HG03064 (cell line): ENCODE measurements at regions not wholly inside any gene's neighbourhood (a gene's known extent, or its start where the extent isn't known, plus 50 kb on each side); places are given as distances from the start of the nearest gene placed in this dataset.
"Not testable (repeated sequence)": the region's sequence is repeated elsewhere in the genome, so short reads cannot be mapped to it uniquely, and the experiment has no call there.

Experiments used
- ATAC-seq: cut with Tn5 transposase; IDR thresholded peaks from one replicate; pipeline ENCODE4 v1.9.1; 2021; ENCODE audit warnings: low read depth; ENCODE audit not compliant: unreplicated experiment

DNA sequence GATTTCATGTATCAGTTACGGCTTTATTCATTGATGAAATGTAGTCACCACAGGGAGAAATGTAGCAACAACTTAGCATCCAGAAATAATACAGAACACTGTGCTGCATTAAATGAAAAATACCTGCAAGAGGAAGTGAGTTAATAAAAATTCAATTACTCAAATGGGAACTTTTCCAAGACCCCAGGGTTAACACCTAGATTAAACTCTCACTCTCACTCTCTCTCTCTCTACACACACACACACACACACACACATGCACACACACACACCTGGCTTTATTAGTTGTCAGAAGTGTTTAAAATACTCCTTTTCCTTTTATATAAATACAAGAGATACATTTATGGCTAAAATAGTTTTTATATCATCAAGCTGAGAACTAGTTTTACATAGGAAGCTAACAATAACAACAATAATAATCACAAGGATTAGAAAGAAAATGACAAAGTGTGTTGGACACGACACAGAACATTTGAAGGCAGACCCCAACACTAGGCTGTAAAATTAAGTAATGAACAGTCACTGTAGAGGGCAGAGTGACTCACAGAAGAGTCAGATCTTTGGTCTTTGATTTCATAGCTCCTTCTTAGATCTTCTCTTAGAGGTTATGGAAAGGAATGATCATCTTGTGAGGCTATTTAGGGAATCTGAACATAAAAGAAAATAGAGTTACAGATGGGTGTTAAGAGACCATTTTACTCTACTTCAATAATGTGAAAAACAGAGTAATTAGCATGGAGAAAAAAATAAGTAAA, 1266.0 kb upstream of the ADGRL2 start:
- no peak for ATAC-seq

DNA sequence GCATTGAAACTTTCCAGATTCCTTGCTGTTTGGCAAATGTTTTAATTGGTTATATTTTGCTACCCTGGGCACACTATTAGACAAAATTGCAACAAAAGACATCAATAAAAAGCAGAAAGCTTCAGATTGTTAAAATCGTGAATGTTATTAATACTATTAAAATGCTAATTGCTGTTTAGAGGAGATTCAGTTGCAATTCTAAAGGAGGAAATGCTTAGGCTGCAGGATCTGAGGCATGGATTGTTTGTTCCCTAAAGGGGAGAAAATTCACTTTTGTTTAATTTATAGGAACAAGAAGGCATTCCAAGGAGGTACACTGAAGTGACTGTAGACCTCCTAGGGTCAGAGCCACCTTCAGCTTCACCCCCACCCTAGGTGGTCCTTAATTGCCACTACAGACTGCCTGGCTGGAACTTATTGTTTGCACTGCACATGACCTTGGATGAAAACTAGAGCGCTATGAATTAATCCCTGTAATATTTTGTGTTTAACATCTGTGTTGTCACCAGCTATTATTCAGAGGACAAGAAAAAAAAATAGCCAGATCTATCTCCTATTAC, 1266.9 kb upstream of the ADGRL2 start:
- ATAC-seq = no peak

DNA sequence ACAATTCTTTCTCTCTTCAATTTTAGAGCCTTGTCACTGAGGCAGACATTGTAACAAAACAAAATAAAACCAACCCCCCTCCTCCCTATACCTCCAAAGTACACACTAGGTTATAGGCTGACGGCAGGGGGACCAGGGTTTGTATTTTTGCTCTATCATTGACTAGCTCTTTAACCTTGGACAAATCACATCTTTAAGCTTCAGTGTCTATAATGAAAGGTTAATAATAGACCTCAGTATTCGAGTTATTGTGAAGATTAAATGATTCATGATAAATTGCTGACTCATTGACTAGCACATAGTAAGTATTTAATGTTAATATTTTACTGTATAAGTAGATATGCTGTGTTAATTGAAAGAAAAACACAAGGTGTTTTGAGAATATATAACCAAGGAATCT, 1267.6 kb upstream of the ADGRL2 start:
- ATAC-seq = no peak

DNA sequence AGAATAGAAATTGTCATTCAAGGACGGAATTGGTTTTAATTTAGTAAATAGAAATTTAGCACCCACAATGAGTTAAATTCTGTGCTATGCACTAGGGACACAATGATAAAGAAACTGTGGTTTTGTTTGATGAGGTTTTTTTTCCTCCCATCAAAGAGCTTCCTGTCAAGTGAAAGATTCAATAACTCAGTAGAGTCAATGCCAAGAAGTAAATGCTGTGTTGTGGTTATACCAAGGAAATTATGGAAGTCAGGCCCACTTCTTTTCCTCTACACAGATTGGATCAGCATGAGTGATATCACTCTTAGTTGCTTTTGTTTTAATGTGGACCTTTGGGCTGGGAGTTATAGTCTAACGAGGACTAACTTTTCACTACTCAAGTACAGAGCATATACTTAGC, 1269.6 kb upstream of the ADGRL2 start:
- ATAC-seq = no peak

DNA sequence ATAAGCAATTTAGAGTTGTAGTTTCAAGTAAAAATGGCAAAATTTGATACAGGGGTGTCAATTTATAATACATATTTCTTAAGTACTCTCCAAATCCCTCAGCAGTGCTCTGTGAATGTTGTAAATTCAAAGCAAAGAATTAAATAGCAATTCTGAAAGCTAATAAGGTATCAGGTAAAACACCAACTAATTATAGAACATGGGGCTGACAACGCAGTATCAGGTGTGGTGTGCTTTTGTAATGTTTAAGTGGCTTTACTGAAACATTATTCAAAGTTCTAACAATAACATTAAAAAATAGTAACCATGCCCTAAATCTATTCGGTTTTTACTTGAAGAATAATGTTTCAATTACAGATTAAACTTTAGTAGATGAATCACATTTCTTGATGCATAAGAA, 1271.2 kb upstream of the ADGRL2 start:
- no peak for ATAC-seq

DNA sequence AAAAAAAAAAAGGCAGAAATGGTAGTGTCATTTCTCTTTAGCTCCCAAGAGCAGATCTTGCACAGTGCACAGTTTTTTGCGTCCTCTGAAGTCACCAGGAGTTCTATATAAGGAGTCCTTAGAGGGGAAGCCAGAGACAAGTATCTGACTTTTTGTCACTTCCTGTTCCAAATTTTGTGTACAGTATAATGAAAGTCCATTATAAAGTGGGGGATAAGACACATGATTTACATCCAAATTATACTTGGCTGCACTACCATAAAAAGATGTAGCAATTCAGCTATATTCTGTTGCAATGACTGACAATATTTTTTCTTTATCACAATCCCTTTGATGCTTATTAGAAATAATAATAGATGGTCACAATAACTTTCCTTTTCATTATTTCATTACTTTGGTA, 1276.9 kb upstream of the ADGRL2 start:
- no peak for ATAC-seq

DNA sequence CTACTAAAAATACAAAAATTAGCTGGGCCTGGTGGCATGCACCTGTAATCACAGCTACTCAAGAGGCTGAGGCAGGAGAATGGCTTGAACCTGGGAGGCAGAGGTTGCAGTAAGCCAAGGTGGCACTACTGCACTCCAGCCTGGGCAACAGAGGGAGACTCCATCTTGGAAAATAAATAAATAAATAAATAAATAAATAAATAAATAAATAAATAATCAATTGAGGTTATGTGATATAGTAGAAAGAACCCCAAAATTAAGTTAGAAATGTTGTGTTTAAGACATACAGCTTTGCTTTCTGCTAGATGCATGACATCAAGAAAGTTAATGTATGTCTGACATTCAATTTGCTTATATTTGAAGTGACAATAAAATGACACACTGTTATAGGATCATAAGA, 1277.7 kb upstream of the ADGRL2 start:
- ATAC-seq = not testable (repeated sequence)

DNA sequence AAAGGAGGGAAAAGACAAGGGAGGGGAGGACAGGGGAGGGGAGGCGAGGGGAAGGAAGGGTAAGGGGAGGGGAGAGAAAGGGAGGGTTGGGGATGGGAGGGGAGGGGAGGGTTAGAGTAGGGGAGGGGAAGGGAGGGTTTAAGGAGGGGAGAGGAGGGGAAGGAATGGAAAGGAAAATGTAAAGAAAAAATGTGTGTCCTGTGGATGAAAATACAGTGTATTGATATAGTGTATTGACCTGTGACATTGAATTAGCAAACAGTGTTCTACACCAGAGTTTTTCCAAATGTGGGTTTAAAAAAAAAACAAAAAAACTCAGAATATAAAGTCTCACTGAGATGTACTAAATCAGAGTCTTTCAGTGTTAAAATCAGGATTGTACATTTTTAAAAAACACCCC, 1279.8 kb upstream of the ADGRL2 start:
- ATAC-seq = no peak

DNA sequence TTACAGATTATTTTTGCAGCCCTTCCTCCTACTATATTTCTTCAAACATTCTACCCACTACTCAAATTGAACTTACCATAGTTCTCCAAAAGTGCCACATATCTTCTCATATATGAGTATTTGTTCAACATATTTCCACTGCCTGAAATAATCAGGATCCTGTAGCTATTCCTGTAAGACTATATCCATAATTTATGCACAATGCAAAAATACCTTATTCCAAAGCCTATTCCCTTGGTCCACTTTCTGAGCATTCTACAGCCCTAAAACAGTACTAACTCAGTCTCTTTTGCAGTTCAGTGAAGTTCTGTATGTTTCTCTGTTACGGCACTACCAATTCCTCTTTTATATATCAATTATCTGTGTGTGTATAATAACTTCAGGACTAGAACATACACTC, 1283.7 kb upstream of the ADGRL2 start:
- ATAC-seq = no peak

DNA sequence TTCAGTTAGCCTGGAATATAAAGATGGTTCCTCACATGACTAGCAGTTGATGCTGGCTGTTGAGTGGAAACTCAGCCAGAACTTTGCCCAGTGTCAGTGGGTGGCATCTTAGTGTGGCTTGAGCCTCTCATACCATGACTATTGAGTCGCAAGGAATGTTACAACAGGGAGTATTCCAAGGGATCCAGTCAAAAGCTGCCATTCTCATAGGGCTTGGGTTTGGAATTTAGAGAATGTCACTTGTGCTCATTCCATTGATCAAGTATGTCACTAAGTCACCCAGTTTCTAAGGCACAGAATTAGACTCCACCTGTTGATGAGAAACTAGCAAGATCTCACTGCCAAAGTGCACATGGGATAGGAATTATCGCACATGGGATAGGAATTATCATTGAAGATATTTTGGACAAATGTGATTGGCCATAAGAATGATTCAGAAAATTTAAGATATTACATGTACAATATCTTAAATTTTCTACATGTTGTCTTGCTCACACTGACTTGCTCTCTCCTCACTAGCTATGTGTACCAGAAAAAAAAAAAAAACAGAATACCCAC, 1290.7 kb upstream of the ADGRL2 start:
- no peak for ATAC-seq

DNA sequence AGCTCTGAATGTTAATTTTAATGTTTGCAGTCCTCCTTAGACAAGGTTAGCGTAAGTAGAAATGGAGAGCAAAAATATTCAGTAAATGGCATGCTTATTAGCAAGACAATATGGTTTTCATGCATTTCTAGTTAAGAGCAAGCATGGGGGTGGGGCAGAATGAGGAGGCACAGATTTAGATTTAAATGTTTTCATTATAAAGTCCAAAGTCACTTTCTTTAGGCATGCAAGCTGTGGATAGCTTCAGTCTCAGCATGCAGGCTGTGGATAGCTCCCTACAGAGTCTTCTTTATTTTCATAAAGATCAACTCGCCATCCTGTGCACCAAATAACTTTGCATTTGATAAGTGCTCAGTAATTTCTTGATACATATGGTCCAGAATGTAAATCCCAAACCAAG, 1294.5 kb upstream of the ADGRL2 start:
- no peak for ATAC-seq

DNA sequence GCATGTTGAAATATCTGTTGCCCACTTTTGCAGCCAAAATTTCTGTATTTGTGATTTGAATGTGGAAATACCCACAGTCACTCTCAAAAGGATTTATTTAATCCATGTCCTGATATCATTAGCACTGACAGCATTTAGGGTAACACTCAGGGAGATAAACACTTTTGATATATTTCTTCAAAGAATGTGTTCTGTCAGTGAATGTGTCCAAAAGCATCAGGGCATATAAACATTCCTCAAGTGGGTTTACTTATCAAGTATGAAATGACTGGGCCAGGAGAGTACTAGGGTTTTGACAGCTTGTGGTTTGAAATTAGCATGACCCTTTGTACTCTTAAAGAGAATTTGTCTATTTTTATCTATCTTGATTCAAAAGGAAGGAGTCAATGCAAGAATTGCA, 1302.1 kb upstream of the ADGRL2 start:
- ATAC-seq = no peak

DNA sequence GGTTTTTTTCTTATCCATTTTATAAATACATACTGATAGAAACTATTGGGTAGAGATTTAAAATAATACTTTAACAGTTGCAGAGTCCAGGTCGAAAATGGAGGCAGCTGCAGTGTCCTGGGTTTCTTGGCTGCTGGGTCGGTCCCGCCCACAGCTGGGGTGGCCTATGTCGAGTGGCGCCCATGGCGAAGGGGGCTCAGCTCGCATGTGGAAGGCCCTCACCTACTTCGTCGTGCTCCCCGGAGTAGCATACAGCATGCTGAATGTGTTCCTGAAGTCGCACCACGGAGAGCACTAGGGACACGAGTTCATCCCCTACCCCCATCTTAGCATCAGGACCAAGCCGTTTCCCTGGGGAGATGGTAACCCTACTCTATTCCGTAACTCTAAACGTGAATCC, 1304.9 kb upstream of the ADGRL2 start:
- no peak for ATAC-seq

DNA sequence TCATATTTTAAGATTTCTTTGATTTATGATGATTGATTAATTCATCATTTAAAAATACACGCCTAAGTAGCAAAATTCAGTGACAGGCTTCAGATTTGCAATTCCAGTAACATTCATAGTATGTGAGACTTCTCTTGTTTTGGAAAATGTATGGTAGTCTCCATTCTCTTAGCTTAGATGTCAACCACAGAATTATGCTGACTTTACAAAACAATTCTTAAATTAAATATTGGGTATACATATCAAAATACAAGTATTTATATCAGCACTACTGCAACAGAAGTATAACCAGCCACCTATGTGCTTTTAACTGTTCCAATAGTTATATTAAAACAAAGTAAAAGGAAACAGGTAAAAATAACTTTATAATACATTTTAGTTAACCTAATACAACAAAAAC, 1328.6 kb upstream of the ADGRL2 start:
- ATAC-seq = no peak

DNA sequence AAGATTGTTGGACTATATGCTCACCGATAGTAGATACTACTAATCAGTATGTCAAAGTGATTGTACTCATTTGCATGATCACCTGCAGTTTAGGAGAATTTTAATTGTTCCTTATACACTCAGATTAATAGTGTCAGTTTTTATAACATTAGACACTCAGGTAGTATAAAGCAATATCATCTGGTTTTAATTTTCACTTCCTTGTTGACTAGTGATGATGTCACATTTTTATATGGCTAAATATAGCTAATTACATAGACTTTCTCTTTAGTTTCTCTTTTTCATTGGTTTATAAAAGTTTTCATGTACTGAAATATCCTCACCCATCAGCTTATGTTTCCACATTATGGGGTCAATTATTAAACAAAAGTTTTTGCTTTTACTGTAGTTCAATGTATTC, 1332.4 kb upstream of the ADGRL2 start:
- ATAC-seq = no peak

DNA sequence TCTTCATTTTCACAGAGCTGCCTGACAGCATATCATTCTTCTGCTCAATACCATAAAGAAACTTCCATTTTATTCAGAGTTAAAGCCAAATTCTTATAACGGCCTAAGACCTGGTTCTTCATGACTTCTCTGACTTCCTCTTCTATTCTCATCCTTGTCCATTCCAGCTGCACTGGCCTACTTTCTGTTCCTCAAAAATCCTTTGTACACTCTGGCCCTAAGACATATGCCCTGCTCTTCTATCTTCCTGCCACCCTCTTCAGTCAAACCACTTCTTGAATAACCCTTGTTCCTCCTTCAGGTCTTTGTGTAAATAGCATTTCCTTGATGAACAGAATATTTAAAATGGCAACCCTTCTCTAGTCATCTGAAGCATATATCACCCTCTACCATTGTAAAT, 1338.7 kb upstream of the ADGRL2 start:
- no peak for ATAC-seq

DNA sequence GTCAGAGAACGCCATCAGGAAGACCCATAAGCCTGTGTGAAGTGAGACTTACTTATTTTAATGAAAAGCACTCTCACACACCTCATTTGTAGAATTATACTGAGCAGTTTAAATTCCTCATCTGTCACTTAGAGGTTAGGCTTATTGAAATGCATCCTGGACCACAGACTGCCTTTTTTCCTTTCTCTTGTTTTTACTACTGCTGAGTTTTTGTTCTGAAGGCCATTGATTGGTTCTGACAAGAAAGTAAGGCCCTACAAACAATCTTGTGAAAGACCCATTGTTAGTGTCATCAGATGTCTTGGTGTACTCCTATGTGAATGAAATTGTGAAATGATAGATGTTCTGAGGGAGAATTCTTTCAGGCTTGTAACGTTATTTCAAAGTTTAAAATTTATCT, 1343.3 kb upstream of the ADGRL2 start:
- ATAC-seq = no peak

DNA sequence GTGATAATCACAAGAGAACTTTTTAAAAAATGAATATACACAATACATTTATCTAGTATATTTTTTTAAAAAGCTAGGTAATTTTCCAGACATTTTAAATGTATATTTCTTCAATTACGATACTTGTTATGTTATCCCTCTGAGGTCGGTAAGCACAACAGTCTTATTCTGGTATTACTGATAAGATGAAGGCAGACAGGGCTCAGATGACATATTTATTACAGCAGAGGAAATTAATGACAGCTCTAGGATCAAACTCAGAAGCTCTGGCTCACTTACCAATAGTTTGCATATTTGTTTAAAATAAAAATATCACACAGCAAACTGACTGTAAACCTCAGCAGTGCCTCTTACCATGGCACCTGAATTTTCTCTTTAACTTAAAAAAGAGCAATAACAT, 1347.0 kb upstream of the ADGRL2 start:
- ATAC-seq = no peak

DNA sequence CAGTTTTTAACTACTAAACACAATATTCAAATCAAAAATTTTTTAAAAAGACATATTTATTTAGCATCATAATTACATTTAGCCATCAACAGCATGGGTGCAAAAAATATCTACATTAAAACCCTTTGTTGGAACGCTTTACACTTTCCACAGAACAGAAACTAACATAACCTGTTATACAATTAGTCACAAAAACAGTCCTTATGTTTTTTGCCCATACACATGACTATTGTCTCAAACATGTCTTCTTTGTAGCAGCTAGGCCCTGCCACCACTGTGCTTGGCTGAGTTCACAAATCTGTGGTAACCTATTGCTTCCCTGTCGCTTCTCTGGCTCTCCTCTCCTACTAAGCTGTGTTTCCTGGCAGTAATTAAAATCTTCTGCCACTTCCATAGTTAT, 1350.0 kb upstream of the ADGRL2 start:
- ATAC-seq = no peak

DNA sequence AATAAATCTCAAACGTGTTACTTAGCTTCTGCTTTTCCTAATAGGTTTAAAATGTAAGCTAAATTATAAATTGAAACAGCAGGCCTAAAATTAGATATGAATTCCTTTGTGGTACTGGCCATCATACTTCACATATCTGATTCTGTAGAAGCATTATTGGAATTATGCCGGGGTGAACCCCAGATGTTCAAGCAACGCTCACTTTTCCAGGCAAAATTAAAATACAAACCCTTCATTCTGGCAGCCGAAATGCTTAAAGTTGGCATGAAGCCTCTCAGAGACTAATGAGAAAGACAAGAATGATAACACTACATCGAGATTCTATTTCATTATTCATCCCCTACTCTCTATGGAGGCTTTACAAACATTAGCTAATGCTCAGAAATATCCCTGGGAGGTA, 1352.7 kb upstream of the ADGRL2 start:
- ATAC-seq = no peak

DNA sequence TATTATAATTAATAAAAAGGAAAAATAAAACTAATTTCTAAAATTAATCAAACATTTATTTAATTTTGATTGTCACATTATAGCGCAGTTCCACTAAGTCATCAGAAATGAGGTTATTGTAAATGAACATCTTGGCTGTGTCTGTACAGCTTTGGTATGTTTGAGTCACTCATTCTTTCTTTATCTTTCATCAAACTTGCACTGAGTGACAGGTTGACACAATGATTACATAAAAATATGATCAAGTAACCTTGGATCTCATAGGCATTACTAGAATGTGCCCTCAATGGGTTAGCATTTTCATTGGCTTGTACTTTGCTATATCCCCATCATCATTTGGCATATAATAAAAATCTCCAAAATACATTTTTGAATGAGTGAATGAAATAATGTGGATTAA, 1353.2 kb upstream of the ADGRL2 start:
- ATAC-seq = no peak

DNA sequence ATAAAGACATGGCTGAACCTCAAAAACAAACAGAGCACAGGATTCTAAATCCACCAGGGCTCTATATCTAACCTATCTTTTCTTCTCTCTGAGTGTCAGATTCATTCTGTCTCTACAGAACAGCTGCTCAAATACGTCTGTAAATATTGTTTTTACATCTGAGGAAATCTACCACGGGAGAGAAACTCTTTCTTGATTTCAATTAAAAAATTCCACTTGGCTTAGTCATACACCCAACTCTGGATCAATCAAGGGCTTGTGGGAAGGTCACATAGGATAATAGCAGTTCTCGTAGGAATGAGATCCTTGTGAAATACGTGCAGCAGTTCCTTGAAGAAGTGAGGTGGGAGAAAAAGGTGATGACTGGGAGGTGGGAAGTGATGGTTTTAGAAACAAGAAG, 1355.7 kb upstream of the ADGRL2 start:
- no peak for ATAC-seq
